Duodenal mucosa (tissue), 2 donors: ENCODE measurements at regions not wholly inside any gene's neighbourhood (a gene's known extent, or its start where the extent isn't known, plus 50 kb on each side); places are given as distances from the start of the nearest gene placed in this dataset.
"Not testable (repeated sequence)": the region's sequence is repeated elsewhere in the genome, so short reads cannot be mapped to it uniquely, and the experiment has no call there.

Experiments used
- H3K27ac ChIP-seq: one replicate; pipeline ENCODE4 v1.7.0; 2013; ENCODE audit warnings: low read depth, low read length
- H3K27me3 ChIP-seq, 2 donors: one replicate each; pipeline ENCODE4 v1.7.0; 2013; ENCODE audit warnings: low read length in 2 of 2, control low read depth in 1 of 2; ENCODE audit not compliant: insufficient read depth in 2 of 2, control insufficient read depth in 1 of 2
- H3K36me3 ChIP-seq, 2 donors: one replicate each; pipeline ENCODE4 v1.7.0; 2013; ENCODE audit warnings: low read length in 2 of 2, control low read depth in 1 of 2; ENCODE audit not compliant: insufficient read depth in 2 of 2, control insufficient read depth in 1 of 2
- H3K4me1 ChIP-seq, 2 donors: one replicate each; pipeline ENCODE4 v1.7.0; 2013; ENCODE audit warnings: low read length in 2 of 2, control low read depth in 1 of 2; ENCODE audit not compliant: insufficient read depth in 2 of 2, control insufficient read depth in 1 of 2
- H3K4me3 ChIP-seq, 2 donors: one replicate each; pipeline ENCODE4 v1.7.0; 2013; ENCODE audit warnings: low read length in 2 of 2, low read depth in 1 of 2
- H3K9ac ChIP-seq, 2 donors: one replicate each; pipeline ENCODE4 v1.7.0; 2013; ENCODE audit warnings: low read length in 2 of 2, low read depth in 1 of 2
- H3K9me3 ChIP-seq, 2 donors: one replicate each; pipeline ENCODE4 v1.7.0; 2013; ENCODE audit warnings: low read length in 2 of 2, control low read depth in 1 of 2; ENCODE audit not compliant: control insufficient read depth in 1 of 2

DNA sequence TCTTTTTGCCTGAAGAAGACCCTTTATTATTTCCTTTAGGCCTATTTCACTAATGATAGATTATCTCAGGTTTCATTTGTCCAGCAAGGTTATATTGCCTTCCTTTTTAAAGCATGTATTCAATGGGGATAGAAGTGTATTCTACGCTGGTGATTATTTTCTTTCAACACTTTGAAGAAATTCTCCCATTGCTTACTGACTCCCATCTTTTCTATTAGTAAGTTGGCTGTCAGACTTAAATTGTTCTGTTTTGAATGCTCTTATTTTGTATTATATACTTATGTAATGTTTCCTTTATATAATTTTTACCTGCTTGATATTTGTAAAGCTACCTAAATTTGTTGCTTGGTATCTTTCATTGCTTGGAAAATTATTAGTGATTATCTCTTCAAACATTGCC is 445.1 kb upstream of the RASGRP1 start:
- peaks cover 12 to 19% of the 10 kb centered on the region in 2 donors for H3K9me3 ChIP-seq
- H3K36me3 ChIP-seq: no peaks in the 10 kb centered on the region
- no peak overlapping the region for H3K27ac ChIP-seq
- no peak overlapping the region for H3K4me3 ChIP-seq
- H3K27me3 ChIP-seq: no peaks in the 10 kb centered on the region
- H3K4me1 ChIP-seq: no peaks in the 10 kb centered on the region
- no peak overlapping the region for H3K9ac ChIP-seq

DNA sequence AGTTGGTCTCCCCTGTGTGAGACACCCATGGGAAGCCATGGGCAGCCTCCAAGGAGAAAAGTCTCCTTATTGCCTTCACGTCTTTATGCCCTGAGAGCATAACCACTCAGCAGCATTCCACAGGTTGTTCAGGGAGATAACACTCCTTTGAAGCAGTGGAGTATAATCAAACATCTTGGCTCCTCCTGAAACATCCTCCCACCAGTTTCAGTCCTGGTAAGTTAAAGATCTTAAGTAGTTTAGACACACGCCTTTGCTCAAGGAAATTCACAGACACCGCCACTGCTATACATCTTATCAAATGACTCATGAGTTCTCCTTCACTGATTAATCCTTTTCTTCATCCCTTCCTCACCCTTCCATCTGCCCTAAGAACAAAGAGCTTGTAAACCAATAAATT is 446.5 kb upstream of the RASGRP1 start:
- H3K4me1 ChIP-seq, H3K27ac ChIP-seq, H3K27me3 ChIP-seq, H3K4me3 ChIP-seq, H3K36me3 ChIP-seq, H3K9ac ChIP-seq: not testable (repeated sequence)
- H3K9me3 ChIP-seq: peaks cover 12 to 19% of the 10 kb centered on the region in 2 donors

DNA sequence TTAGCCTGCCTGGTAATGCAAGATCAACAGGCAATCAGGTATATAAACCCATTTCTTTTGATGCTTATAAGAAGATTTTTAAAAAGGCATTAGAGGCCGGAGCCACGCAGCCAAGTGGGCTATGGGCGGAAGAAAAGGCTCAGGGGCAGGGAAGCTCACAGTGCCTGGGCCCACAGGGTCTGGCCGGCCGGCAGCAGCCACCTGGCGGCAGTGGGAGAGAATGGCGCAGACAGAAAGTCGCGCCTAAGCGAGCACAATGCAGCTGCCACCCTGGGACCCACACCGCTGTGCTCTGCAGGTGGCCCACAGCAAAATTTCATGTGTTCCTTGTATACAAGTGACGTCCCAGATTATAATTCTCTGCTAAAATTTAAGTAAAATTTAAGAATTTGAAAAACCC is 448.6 kb upstream of the RASGRP1 start:
- Histone ChIP-seq H3K9me3 (peaks cover 12 to 19% of the 10 kb centered on the region in 2 donors), H3K27ac (no peak overlapping the region), H3K4me3 (no peak overlapping the region), H3K4me1 (no peaks in the 10 kb centered on the region), H3K9ac (no peak overlapping the region), H3K27me3 (no peaks in the 10 kb centered on the region), H3K36me3 (no peaks in the 10 kb centered on the region)

DNA sequence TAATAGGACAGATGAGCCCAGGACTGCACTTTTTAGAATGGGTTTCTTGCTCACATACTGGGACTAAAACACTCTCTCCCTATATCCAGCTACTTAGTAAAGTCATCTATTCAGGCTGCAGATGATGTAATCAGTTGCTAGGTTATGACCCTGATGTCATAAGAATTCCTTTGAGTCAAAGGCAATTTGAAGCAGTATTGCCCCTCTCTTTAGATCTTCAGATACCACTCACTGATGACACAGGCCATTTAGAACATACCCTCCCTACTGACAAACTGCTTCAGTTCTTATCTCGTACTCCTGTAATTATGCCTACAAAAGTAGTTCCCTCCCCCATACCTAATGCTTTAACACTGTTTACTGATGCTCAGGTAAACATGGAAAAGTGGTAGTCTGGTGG is 450.1 kb upstream of the RASGRP1 start:
- peaks cover 12% of the 10 kb centered on the region in 2 donors for H3K9me3 ChIP-seq
- H3K4me1 ChIP-seq: no peaks in the 10 kb centered on the region
- no peak overlapping the region for H3K27ac ChIP-seq
- no peaks in the 10 kb centered on the region for H3K36me3 ChIP-seq
- no peak overlapping the region for H3K4me3 ChIP-seq
- H3K9ac ChIP-seq: no peak overlapping the region
- no peaks in the 10 kb centered on the region for H3K27me3 ChIP-seq

DNA sequence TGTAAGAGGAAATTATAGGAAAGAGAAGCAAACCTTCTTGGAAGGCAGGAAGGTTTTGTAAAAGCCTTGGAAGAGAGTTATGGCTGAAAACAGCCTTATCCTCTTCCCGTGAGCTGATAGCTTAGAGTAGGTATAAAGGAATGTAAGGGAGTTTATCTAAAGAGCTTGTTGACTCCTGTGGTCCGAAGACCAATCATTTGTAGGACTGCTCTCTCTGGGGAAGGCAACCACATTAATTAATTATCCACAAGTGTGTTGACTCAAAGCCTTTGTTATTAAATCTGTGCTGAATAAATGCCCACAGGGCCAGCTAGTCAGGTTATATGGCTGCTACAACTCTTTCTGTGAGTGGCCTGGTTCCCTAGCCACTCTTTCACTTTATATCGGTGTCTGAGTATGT is 452.1 kb upstream of the RASGRP1 start:
- no peaks in the 10 kb centered on the region for H3K27me3 ChIP-seq
- no peak overlapping the region for H3K9ac ChIP-seq
- no peaks in the 10 kb centered on the region for H3K36me3 ChIP-seq
- no peak overlapping the region for H3K27ac ChIP-seq
- H3K9me3 ChIP-seq: no peaks in the 10 kb centered on the region
- H3K4me1 ChIP-seq: no peaks in the 10 kb centered on the region
- H3K4me3 ChIP-seq: no peak overlapping the region

DNA sequence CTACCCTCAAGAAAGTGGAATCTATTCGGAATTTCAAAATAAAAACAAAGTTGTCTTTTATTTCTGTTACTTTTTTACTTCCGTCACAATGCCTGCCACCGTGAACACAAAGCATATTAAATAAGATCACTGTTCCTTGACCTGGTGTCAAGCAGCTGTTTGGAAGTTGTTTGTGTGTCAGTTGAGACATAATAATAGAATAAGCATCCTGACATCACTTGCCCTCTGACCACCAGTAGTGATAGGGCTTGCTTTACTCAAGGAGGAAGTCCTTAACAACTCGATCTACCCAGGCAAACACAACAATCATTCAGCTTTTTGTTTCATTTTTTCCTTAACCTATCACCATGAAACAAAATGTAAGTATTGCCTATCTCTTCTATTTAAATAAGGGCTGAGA is 454.4 kb upstream of the RASGRP1 start:
- H3K27ac ChIP-seq: no peak overlapping the region
- H3K4me3 ChIP-seq: no peak overlapping the region
- no peaks in the 10 kb centered on the region for H3K27me3 ChIP-seq
- H3K4me1 ChIP-seq: no peaks in the 10 kb centered on the region
- H3K9ac ChIP-seq: no peak overlapping the region
- H3K9me3 ChIP-seq: no peaks in the 10 kb centered on the region
- no peaks in the 10 kb centered on the region for H3K36me3 ChIP-seq

DNA sequence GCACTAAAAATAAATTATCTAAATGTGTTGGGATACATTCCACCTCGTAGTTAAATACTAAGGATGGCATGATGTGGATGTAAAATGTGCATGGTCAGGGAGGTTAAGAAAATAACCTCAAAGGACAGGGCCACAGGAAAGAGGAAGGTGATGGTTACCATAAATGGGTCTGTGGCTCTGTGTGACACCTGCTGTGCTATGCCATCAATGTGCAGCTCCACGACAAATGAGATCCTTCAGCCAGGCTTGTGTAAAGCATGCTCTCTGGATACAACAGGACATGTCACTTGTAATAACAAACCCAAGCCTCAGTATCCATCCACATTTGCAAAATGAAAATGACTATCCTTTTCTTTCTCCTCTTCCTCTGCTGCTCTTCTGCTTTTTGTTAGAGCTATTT is 456.7 kb upstream of the RASGRP1 start:
- H3K36me3 ChIP-seq: no peaks in the 10 kb centered on the region
- H3K9ac ChIP-seq: no peak overlapping the region
- H3K4me3 ChIP-seq: no peak overlapping the region
- no peak overlapping the region for H3K27ac ChIP-seq
- H3K4me1 ChIP-seq: no peaks in the 10 kb centered on the region
- H3K27me3 ChIP-seq: no peaks in the 10 kb centered on the region
- H3K9me3 ChIP-seq: no peaks in the 10 kb centered on the region

DNA sequence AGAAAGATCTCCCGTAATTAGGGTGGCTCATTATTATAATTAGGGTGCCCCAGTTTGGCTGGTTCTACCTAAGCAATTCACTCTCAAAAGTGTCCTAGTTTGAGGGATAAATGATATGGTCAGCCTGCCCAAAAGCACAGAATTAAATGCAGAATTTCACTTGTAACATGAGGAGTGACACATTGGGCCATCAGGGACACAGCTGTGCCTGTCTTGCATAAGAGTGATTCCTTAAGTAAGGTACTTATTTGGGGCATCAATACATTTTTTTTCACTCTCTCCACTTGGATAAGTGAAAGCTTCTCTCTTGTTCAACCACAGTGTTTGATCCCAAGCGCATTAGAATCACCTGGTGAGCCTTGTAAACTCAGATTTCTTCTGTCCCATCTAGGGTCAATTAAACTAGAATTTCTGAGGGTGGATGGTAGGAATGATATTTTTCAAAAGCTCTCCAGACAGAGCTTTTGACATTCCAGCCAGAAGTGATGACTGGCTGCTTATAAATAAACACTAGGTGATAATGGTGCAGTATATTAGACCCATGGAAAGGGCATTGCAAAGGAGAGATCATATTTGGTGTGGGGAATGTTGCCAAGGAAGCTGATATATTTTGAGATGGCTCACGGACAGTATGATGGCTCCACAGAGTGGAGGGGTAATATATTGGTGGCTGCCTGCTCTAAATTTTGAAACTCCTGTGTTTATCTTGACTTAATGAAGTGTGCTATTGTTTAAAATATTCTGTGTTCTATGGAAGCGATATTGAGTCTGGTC is 458.1 kb upstream of the RASGRP1 start:
- Histone ChIP-seq H3K9me3 (no peaks in the 10 kb centered on the region), H3K27ac (no peak overlapping the region), H3K4me1 (no peaks in the 10 kb centered on the region)

DNA sequence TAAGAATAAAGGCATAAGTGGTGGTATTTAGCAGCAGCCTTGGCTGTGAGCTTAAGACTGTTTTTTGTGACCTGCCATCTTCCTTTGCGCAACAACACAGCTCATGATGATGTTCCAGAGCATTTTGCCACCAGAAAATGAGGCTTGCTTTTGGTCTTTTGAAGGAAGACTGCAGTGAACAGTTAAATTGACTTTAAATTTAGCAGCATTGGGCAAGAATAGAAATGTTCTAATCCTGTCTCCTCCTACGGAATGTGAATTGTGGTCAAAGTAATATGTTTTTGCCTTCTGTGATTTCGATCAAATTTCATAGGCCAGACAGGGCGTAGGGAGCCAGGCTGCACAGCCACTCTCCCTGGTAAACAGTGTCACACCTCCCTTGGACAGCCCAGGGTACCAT is 460.7 kb upstream of the RASGRP1 start:
- Histone ChIP-seq H3K36me3 (no peaks in the 10 kb centered on the region), H3K4me3 (no peak overlapping the region), H3K27me3 (no peaks in the 10 kb centered on the region), H3K9ac (no peak overlapping the region), H3K9me3 (no peaks in the 10 kb centered on the region), H3K4me1 (no peaks in the 10 kb centered on the region), H3K27ac (no peak overlapping the region)

More for the DNA sequence above, 458.1 kb upstream of the RASGRP1 start:
- no peaks in the 10 kb centered on the region for H3K27me3 ChIP-seq
- H3K36me3 ChIP-seq: no peaks in the 10 kb centered on the region
- no peak overlapping the region for H3K9ac ChIP-seq
- no peak overlapping the region for H3K4me3 ChIP-seq

DNA sequence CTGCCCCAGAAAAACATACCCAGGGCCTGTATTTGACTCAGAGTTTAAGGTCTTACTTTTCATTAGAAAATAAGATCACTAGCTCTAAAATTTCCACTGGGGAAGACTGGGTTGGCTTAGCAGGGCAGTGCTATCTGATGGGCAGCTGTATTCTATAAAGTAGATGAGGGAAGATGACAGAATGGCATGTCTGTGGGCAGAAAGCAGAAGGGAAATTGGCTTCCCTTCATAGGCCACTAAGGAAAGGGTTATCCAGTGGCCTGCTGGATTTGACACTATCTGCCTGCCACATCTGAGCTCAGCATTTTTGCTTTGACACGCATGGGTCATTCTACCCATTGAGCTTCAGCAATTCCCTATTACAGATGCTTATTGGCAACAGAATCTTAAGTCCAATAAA is 461.3 kb upstream of the RASGRP1 start:
- Histone ChIP-seq H3K9me3 (no peaks in the 10 kb centered on the region), H3K4me3 (no peak overlapping the region), H3K9ac (no peak overlapping the region), H3K27ac (no peak overlapping the region), H3K27me3 (no peaks in the 10 kb centered on the region), H3K4me1 (no peaks in the 10 kb centered on the region), H3K36me3 (no peaks in the 10 kb centered on the region)
